Karpas-422 (cell line): ENCODE measurements at regions not wholly inside any gene's neighbourhood (a gene's known extent, or its start where the extent isn't known, plus 50 kb on each side); places are given as distances from the start of the nearest gene placed in this dataset.

Experiments
- DNase-seq: peaks from one replicate; pipeline ENCODE4 v3.0.0-alpha.2; 2015
- H2AFZ ChIP-seq: fragments of 200-600 bp; sonication (generic); 2 replicates; pipeline ENCODE4 v1.6.1; 2014; ENCODE audit warnings: antibody characterized with exemption, low read length, mixed read lengths
- H3K27ac ChIP-seq: fragments of 200-600 bp; sonication (generic); 2 replicates; pipeline ENCODE4 v1.5.1; 2014; ENCODE audit warnings: mild to moderate bottlenecking, low read length, moderate library complexity
- H3K27me3 ChIP-seq: fragments of 200-600 bp; sonication (generic); 2 replicates; pipeline ENCODE4 v1.6.1; 2014; ENCODE audit warnings: low read length, mixed read lengths
- H3K36me3 ChIP-seq: fragments of 200-600 bp; sonication (generic); 2 replicates; pipeline ENCODE4 v1.6.1; 2014; ENCODE audit warnings: low read length, mixed read lengths; ENCODE audit not compliant: insufficient read depth
- H3K4me1 ChIP-seq: fragments of 200-600 bp; sonication (generic); 2 replicates; pipeline ENCODE4 v1.6.1; 2014; ENCODE audit warnings: mild to moderate bottlenecking, low read length, mixed read lengths
- H3K4me2 ChIP-seq: fragments of 200-600 bp; sonication (generic); 2 replicates; pipeline ENCODE4 v1.6.1; 2014; ENCODE audit warnings: low read length, low read depth, mild to moderate bottlenecking; ENCODE audit not compliant: poor library complexity, severe bottlenecking
- H3K4me3 ChIP-seq: fragments of 200-600 bp; sonication (generic); 2 replicates; pipeline ENCODE4 v1.5.1; 2014; ENCODE audit warnings: mild to moderate bottlenecking, antibody characterized with exemption, low read length, mixed read lengths
- H3K79me2 ChIP-seq: fragments of 200-600 bp; sonication (generic); 2 replicates; pipeline ENCODE4 v1.6.1; 2014; ENCODE audit warnings: mild to moderate bottlenecking, low read length, mixed read lengths
- H3K9ac ChIP-seq: fragments of 200-600 bp; sonication (generic); 2 replicates; pipeline ENCODE4 v1.6.0; 2014; ENCODE audit warnings: low read length
- H3K9me2 ChIP-seq: fragments of 200-600 bp; sonication (generic), shearing (Covaris generic); replicated peaks from 2 replicates; pipeline ENCODE4 v1.6.0; 2014; ENCODE audit warnings: mild to moderate bottlenecking, low read length, moderate library complexity; ENCODE audit not compliant: insufficient read depth
- H3K9me3 ChIP-seq: fragments of 300-700, 200-600 bp; sonication (generic); 2 replicates; pipeline ENCODE4 v1.6.1; 2014; ENCODE audit warnings: low read length, mixed read lengths
- H4K20me1 ChIP-seq: fragments of 200-600 bp; sonication (generic); 2 replicates; pipeline ENCODE4 v1.6.1; 2014; ENCODE audit warnings: mild to moderate bottlenecking, antibody characterized with exemption, low read length, low read depth; ENCODE audit not compliant: insufficient read depth

GRCh38 chr18:64318547-64318946 is 169.7 kb upstream of the LINC00305 start:
- Histone ChIP-seq H3K9me3 (no peaks in the 10 kb centered on the region), H3K36me3 (no peaks in the 10 kb centered on the region), H2AFZ (no peak overlapping the region), H3K9ac (no peak overlapping the region), H3K9me2 (no peaks in the 10 kb centered on the region), H3K4me3 (no peak overlapping the region), H3K27ac (no peak overlapping the region), H3K79me2 (no peaks in the 10 kb centered on the region), H3K27me3 (no peaks in the 10 kb centered on the region), H4K20me1 (no peaks in the 10 kb centered on the region), H3K4me1 (peaks cover 9% of the 10 kb centered on the region), H3K4me2 (no peak overlapping the region)
- no peak for DNase-seq

- no peaks in the 10 kb centered on the region for H3K36me3 ChIP-seq
- no peak overlapping the region for H3K4me3 ChIP-seq
- H3K27me3 ChIP-seq = no peaks in the 10 kb centered on the region
- H3K9ac ChIP-seq = no peak overlapping the region
- DNase-seq = no peak
- no peaks in the 10 kb centered on the region for H4K20me1 ChIP-seq
- H3K9me2 ChIP-seq = no peaks in the 10 kb centered on the region
- no peaks in the 10 kb centered on the region for H3K4me1 ChIP-seq
- no peak overlapping the region for H2AFZ ChIP-seq
- no peaks in the 10 kb centered on the region for H3K9me3 ChIP-seq
- H3K27ac ChIP-seq = no peak overlapping the region
- no peaks in the 10 kb centered on the region for H3K79me2 ChIP-seq
- no peak overlapping the region for H3K4me2 ChIP-seq
Observed at GRCh38 chr18:64311859-64312258, 163.0 kb upstream of the LINC00305 start.

GRCh38 chr18:64295839-64296238 is 147.0 kb upstream of the LINC00305 start:
- H3K4me2 ChIP-seq = no peak overlapping the region
- H3K4me1 ChIP-seq = no peaks in the 10 kb centered on the region
- no peak for DNase-seq
- H3K9me3 ChIP-seq = no peaks in the 10 kb centered on the region
- H2AFZ ChIP-seq = no peak overlapping the region
- H4K20me1 ChIP-seq = no peaks in the 10 kb centered on the region
- H3K27ac ChIP-seq = no peak overlapping the region
- H3K9ac ChIP-seq = no peak overlapping the region
- no peaks in the 10 kb centered on the region for H3K9me2 ChIP-seq
- no peak overlapping the region for H3K4me3 ChIP-seq
- no peaks in the 10 kb centered on the region for H3K79me2 ChIP-seq
- no peaks in the 10 kb centered on the region for H3K36me3 ChIP-seq
- peaks cover 3% of the 10 kb centered on the region; the same call in 1 of the 2 replicates for H3K27me3 ChIP-seq

GRCh38 chr18:64294967-64295366 is 146.1 kb upstream of the LINC00305 start:
- Histone ChIP-seq H3K4me2 (no peak overlapping the region), H3K9ac (no peak overlapping the region), H3K27me3 (peaks cover 3% of the 10 kb centered on the region; the same call in 1 of the 2 replicates), H3K9me3 (no peaks in the 10 kb centered on the region), H3K9me2 (no peaks in the 10 kb centered on the region), H3K27ac (no peak overlapping the region), H3K79me2 (no peaks in the 10 kb centered on the region), H3K36me3 (no peaks in the 10 kb centered on the region), H2AFZ (no peak overlapping the region), H3K4me3 (no peak overlapping the region), H3K4me1 (no peaks in the 10 kb centered on the region), H4K20me1 (no peaks in the 10 kb centered on the region)
- DNase-seq = no peak

GRCh38 chr18:64288432-64288831 is 139.5 kb upstream of the LINC00305 start:
- H3K36me3 ChIP-seq = no peaks in the 10 kb centered on the region
- no peak overlapping the region for H2AFZ ChIP-seq
- H3K4me1 ChIP-seq = no peaks in the 10 kb centered on the region
- no peak overlapping the region for H3K4me3 ChIP-seq
- H3K4me2 ChIP-seq = no peak overlapping the region
- no peaks in the 10 kb centered on the region for H4K20me1 ChIP-seq
- no peak for DNase-seq
- no peaks in the 10 kb centered on the region for H3K79me2 ChIP-seq
- peaks cover 3% of the 10 kb centered on the region; the same call in 1 of the 2 replicates for H3K27me3 ChIP-seq
- no peaks in the 10 kb centered on the region for H3K9me3 ChIP-seq
- H3K9me2 ChIP-seq = no peaks in the 10 kb centered on the region
- H3K9ac ChIP-seq = no peak overlapping the region
- H3K27ac ChIP-seq = no peak overlapping the region

- no peak for DNase-seq
- H3K27ac ChIP-seq = no peak overlapping the region
- no peaks in the 10 kb centered on the region for H3K9me3 ChIP-seq
- no peaks in the 10 kb centered on the region for H3K4me1 ChIP-seq
- no peaks in the 10 kb centered on the region for H3K79me2 ChIP-seq
- H4K20me1 ChIP-seq = no peaks in the 10 kb centered on the region
- H3K4me2 ChIP-seq = no peak overlapping the region
- no peak overlapping the region for H2AFZ ChIP-seq
- no peaks in the 10 kb centered on the region for H3K9me2 ChIP-seq
- H3K9ac ChIP-seq = no peak overlapping the region
- H3K36me3 ChIP-seq = no peaks in the 10 kb centered on the region
- H3K4me3 ChIP-seq = no peak overlapping the region
- peaks cover 3% of the 10 kb centered on the region; the same call in 1 of the 2 replicates for H3K27me3 ChIP-seq
Observed at GRCh38 chr18:64287926-64288325, 139.0 kb upstream of the LINC00305 start.

GRCh38 chr18:64283059-64283458 is 134.2 kb upstream of the LINC00305 start:
- H3K27ac ChIP-seq = no peak overlapping the region
- no peaks in the 10 kb centered on the region for H3K36me3 ChIP-seq
- no peaks in the 10 kb centered on the region for H3K4me1 ChIP-seq
- no peak overlapping the region for H2AFZ ChIP-seq
- DNase-seq = no peak
- no peaks in the 10 kb centered on the region for H3K27me3 ChIP-seq
- no peaks in the 10 kb centered on the region for H4K20me1 ChIP-seq
- no peaks in the 10 kb centered on the region for H3K9me2 ChIP-seq
- no peak overlapping the region for H3K9ac ChIP-seq
- H3K4me3 ChIP-seq = no peak overlapping the region
- H3K9me3 ChIP-seq = no peaks in the 10 kb centered on the region
- no peak overlapping the region for H3K4me2 ChIP-seq
- no peaks in the 10 kb centered on the region for H3K79me2 ChIP-seq

GRCh38 chr18:64278026-64278425 is 129.1 kb upstream of the LINC00305 start:
- Histone ChIP-seq H3K36me3 (no peaks in the 10 kb centered on the region), H3K9me3 (no peaks in the 10 kb centered on the region), H2AFZ (no peak overlapping the region), H3K4me3 (no peak overlapping the region), H4K20me1 (no peaks in the 10 kb centered on the region), H3K9ac (no peak overlapping the region), H3K27ac (no peak overlapping the region), H3K9me2 (no peaks in the 10 kb centered on the region), H3K79me2 (no peaks in the 10 kb centered on the region), H3K4me1 (no peaks in the 10 kb centered on the region), H3K4me2 (no peak overlapping the region), H3K27me3 (no peaks in the 10 kb centered on the region)
- no peak for DNase-seq
